Activated CD4-positive, alpha-beta T cell treated with anti-CD3 and anti-CD28 coated beads, Interleukin-2, amount 50 U/mL, for 16 hours (primary cell): ENCODE measurements at regions not wholly inside any gene's neighbourhood (a gene's known extent, or its start where the extent isn't known, plus 50 kb on each side); places are given as distances from the start of the nearest gene placed in this dataset.

Source experiments
- DNase-seq: peaks from one replicate; pipeline ENCODE4 v3.0.0-alpha.2; 2020

DNA sequence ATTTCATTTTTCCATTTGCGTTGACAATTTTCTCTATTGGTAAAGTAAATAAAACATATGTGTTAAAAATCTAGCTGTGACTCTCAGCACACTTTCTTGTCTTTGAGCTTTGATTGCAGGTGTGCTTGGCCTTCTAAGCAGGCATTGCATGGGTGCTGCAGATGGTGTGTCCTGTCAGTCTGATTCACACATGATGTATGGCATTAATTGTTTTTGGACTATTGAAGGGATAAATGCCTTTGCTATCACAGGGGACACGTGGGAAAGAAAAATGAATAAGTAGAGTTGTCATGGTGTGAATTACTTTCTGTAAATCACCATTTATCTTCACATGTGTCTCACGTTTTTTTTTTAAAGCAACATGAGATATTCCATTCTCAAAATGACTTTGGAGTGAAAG lies 211.3 kb upstream of the NAV3 start:
- DNase-seq: no peak

DNA sequence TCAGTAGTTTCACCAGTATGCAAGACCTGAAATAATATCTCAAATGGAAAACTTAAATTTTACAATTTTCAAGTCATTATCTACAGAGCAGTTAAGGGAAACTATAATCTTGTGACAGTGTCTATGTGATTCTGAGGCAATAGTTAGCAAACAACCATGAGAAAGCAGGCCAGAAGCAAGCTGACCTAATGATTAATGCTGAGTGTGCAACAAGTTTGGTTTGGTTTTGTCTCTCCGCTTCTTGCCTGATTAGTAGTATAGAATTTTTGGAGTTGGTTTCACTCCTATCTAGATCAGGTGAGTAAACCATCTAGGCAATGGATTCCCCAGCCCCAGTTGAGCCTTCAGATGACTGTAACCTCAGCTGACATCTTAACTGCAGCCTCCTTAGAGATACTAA lies 212.9 kb upstream of the NAV3 start:
- DNase-seq: no peak

DNA sequence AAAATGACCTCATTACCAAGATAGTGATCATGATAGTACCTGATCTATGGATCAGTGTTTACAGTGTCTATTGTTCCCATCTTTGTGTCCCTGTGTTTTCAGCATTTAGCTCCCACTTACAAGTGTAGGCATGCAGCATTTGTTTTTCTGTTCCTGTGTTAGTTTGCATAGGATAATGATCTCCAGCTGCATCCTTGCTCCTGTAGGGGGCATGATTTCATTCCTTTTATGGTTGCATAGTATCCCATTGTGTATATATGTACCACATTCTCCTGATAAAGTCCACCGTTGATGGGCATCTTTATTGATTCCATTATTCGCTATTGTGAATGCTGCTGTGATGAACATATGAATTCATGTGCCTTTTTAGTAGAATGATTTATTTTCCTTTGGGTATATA lies 215.4 kb upstream of the NAV3 start:
- DNase-seq: no peak

DNA sequence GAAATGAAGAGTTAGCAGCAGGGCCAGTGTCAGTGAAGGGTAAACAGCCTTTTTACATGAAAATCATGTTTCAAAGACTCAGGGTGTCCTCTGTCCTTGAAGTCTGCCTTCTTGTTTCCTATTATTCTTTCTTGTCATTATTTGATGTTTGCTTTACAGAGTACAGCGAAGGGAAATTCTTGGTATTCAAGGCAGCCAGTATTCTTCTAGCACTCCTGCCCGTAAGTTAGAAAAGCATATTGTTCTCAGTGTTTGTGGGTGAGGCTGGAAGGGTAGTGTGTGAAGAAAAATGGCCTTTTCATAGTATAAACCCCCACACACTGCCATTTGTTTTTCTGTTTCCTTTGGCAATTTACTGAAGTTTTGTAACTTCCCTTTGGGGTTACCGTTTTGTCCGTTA lies 217.3 kb upstream of the NAV3 start:
- DNase-seq: no peak

DNA sequence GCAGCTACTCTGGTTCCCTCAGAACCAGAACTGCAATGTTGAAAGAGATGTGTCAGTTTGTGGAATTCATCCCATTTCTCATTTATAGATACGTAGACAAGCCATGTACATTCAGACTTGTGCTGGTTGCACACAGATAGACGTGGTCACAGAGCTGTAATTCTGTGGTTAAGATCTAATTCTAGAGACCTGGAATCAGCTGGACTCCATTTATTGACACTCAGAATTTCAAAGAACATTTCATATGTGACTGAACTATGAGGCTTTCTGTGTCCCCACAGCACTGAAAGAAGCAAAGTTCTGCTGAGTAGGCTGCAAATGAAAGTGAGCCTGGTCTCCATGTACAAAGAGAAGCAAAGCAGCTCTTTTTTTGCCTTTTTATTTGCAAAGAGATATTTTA lies 220.2 kb upstream of the NAV3 start:
- DNase-seq: no peak

GRCh38 chr12:77609016-77609415 lies 221.7 kb upstream of the NAV3 start:
- no peak for DNase-seq

GRCh38 chr12:77608271-77608824 lies 222.3 kb upstream of the NAV3 start:
- no peak for DNase-seq

DNA sequence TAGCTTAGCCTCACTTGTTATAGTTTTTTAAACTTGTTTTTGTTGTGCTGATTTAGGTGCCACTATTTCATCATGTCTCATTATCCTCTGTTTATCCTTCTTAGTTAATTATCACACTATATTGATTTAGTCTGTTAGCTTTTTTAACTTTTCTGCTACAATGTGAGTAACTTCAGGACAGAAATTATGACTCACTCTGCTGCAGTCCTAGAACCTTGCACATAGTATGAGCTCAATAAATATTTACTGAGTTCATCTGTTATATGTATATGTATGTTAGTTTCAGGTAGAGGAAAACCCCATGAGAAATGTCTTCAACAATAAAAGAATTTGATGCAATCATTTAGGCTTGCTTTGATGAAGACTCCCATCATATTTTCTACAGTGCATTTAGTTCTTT lies 224.3 kb upstream of the NAV3 start:
- no peak for DNase-seq

DNA sequence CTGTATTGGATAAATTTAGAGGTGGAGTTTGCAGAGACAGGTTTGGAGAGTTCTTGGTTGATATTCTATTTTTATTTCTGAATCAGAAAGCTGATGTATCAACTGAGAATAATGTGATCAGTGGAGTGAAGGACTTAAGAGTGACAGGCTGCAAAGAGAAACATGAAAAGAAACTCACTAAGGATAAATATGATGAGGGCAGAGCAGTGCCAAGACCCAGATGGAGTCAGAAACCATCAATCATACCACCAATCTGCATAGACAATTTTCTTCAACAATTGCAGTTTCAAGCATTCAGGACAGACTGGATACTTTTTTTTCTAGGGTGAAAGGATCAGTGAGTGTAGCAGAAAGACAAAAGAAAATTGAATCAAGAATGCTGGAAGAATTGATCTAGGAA lies 226.7 kb upstream of the NAV3 start:
- no peak for DNase-seq

DNA sequence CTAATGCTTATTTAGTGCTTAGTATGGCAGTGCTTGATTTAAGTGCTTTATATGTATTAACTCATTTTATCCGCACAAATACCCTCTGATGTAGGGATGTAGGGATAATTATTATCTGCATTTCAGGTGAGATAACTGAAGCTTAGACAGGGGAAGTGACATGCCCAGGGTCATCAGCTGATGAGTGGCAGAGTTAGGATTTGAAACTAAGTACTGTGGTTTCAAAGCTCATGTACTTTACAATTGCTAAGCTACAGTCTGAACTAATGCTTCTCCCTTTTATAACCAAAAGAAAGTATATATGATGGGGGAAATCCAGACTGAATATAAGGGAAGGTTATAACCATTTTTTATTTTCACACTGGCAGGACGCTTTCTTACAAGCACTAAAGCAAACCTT lies 229.6 kb upstream of the NAV3 start:
- no peak for DNase-seq

DNA sequence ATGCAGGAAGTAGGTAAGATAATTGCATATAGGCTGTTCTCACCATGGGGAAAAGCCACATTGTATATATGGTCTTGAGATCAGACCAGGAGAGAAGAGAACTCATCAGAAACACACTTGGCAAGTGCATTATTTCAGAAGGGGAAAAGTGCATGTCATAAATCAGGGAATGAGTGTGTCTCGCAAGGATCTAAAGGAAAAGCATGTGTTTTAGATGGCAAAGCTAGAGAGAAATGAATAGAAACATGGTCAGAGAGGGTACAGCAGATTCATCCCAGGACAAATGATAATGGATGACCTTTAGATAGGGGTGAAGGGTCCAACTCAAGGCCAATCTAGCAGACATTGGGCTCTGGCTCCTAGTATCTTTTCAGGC lies 230.2 kb upstream of the NAV3 start:
- no peak for DNase-seq

DNA sequence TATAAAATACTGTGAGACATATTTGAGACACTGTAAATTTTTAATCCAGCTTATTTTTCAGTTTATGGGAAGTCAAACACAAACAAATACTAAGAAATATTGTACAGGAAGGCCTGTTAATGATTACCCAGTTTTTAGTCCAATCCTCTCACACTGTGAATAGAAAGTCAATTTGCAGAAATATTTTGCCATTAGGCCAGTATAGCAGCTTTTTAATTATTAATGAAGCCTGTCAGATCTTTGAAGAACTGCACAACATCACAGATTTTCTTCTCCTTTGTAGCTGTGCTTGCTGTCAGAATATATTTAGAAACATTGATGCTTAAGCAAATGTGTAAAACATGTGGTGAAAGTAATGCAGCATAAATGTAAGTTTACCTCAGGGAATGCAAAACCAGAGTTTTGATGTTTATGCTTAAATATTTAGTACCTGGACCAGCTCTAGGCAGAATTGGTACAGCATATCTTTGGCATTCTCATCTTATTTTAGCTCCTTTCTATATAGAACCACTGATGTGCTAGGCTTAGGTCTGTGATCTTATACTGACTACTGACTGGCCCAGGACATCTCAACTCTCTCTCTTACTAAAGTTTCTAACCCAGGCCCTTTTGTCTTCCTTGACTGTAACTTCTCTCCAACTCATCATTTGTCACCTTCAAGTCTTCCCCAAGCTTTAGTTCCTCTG lies 230.8 kb upstream of the NAV3 start:
- no peak for DNase-seq

DNA sequence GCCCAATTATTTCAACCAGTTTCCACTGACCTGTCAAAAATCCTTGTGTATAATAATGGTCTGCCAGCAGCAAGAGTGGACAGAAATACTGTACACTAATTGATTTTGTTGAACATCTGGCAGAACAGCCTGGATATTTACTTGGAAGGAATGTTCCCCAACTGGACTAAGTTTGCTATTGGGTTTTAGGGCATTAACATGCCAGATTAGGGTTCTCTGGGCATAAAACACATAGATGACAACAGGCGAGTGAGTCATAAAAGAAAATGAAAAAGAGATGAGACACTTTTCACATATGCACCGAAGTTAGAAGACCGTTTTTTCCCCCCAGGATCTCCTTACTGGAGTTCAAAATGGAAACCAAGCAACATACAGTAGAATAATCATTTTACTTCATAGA lies 236.3 kb upstream of the NAV3 start:
- no peak for DNase-seq

DNA sequence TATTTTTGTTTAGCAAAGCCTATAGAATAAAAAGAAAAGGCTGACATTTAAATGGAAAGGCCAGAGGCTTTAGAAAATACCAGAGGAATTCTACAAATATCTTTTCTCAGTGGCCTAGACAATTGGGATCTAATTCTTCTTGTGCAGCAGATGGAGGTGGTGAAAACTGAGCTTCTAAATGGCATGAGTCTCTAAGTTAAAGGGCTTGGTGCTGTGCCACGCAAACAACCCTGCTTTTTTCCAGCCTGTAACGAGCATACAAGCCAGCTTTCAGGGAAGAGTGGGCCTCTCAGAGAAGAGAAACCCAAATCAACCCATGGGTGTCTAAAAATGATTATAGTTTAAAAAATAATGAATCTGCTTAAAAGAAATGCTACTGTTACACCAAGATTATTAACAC lies 237.9 kb upstream of the NAV3 start:
- DNase-seq: no peak

- no peak for DNase-seq
Observed at GRCh38 chr12:77591959-77592743, 238.5 kb upstream of the NAV3 start.

GRCh38 chr12:77590306-77590705 lies 240.4 kb upstream of the NAV3 start:
- DNase-seq: no peak

GRCh38 chr12:77584860-77585259 lies 245.8 kb upstream of the NAV3 start:
- DNase-seq: no peak

- no peak for DNase-seq
Observed at GRCh38 chr12:77578466-77579220, 252.1 kb upstream of the NAV3 start.

- no peak for DNase-seq
Observed at GRCh38 chr12:77577791-77578190, 252.9 kb upstream of the NAV3 start.

GRCh38 chr12:77575376-77575919 lies 255.2 kb upstream of the NAV3 start:
- DNase-seq: no peak

DNA sequence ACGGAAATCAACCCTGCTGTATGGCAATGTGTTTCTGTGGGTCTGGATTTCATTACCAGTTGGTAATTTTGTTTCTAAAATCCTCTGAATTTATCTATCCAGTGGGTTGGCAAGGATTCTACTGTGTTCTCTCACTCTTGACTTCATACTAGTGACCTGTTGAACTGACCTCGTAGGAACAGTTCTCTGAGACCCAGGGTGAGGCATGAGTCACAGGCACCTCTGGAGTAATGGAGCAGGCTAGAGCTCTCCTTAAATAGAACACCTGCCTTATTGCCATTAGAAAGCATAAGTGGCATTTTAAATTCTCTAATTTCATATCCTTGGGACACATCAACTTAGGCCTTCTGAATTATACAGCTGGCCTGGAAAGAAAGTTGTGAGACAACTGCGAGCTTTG lies 258.3 kb upstream of the NAV3 start:
- DNase-seq: no peak

DNA sequence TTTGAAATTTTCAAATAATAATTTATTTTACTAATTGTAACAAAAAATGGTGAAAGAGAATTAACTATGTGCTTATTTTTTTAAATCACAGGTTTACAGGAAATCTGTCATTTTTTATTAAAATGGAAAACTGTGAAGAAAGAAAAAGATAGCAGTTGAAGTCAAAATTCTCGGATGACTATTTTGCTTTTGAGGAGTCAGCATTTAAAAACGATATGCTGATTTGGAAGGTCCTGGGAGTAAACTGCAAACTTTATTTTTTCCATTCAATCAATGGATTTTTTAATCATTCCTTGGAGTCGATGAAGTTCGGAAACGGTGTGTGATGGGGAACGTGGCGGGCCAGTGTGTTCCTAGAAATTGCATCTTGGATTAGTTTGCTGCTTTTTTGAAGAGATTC lies 258.9 kb upstream of the NAV3 start:
- no peak for DNase-seq

GRCh38 chr12:77571127-77571526 lies 259.6 kb upstream of the NAV3 start:
- no peak for DNase-seq

- no peak for DNase-seq
Observed at GRCh38 chr12:77569876-77570275, 260.8 kb upstream of the NAV3 start.
